Bronchial epithelial cell (primary cell): ENCODE measurements at regions not wholly inside any gene's neighbourhood (a gene's known extent, or its start where the extent isn't known, plus 50 kb on each side); places are given as distances from the start of the nearest gene placed in this dataset.
"Not testable (repeated sequence)": the region's sequence is repeated elsewhere in the genome, so short reads cannot be mapped to it uniquely, and the experiment has no call there.

Experiments
- DNase-seq: peaks from one replicate; pipeline ENCODE4 v3.0.0-alpha.2; 2010; ENCODE audit warnings: low read depth
- FAIRE-seq: peaks from 2 replicates; lab custom pipeline; 2011; peaks lifted over from hg19 to GRCh38; lab: Jason Lieb, UNC
- H3K27me3 ChIP-seq: 2 replicates; pipeline ENCODE4 v1.5.1; 2011; ENCODE audit warnings: low read length; ENCODE audit not compliant: control insufficient read depth, insufficient read depth
- H3K36me3 ChIP-seq: 2 replicates; pipeline ENCODE4 v1.5.1; 2011; ENCODE audit warnings: low read length; ENCODE audit not compliant: control insufficient read depth, insufficient read depth
- H3K4me3 ChIP-seq: 2 replicates; pipeline ENCODE4 v1.5.1; 2011; ENCODE audit warnings: mild to moderate bottlenecking, low read depth, low read length, control low read depth
- TF ChIP-seq, protein P1 (sequence below): IDR thresholded peaks from 2 replicates; pipeline ENCODE4 v1.5.1; 2011; ENCODE audit warnings: mild to moderate bottlenecking, moderate library complexity, low read length, control low read depth, inconsistent platforms; ENCODE audit not compliant: insufficient read depth, severe bottlenecking

DNA sequence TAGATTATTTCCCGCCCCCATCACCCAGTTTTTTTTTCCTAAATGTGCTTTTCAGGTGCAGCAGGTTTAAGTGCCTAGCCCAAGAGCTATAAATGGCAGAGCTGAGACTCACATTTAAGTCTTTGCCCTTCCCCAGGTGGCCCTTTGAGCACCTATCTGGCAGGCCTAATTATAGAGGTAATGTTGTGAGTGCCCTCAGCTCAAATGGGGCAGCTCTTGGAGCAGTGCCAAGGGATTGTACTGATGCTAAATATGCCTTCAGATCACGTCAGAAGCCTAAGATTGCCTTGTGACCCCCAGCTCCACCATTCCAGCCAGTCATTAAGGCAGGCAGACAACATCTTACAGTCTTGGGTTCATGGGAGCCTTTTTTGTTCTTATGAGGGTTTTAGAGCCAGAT is 159.5 kb downstream of the RPLP1 start:
- TF ChIP-seq, protein P1, sequence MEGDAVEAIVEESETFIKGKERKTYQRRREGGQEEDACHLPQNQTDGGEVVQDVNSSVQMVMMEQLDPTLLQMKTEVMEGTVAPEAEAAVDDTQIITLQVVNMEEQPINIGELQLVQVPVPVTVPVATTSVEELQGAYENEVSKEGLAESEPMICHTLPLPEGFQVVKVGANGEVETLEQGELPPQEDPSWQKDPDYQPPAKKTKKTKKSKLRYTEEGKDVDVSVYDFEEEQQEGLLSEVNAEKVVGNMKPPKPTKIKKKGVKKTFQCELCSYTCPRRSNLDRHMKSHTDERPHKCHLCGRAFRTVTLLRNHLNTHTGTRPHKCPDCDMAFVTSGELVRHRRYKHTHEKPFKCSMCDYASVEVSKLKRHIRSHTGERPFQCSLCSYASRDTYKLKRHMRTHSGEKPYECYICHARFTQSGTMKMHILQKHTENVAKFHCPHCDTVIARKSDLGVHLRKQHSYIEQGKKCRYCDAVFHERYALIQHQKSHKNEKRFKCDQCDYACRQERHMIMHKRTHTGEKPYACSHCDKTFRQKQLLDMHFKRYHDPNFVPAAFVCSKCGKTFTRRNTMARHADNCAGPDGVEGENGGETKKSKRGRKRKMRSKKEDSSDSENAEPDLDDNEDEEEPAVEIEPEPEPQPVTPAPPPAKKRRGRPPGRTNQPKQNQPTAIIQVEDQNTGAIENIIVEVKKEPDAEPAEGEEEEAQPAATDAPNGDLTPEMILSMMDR: no peak
- DNase-seq (no peak), FAIRE-seq (no peak)
- Histone ChIP-seq H3K4me3 (no peak overlapping the region), H3K36me3 (no peaks in the 10 kb centered on the region), H3K27me3 (peaks cover 26% of the 10 kb centered on the region)

DNA sequence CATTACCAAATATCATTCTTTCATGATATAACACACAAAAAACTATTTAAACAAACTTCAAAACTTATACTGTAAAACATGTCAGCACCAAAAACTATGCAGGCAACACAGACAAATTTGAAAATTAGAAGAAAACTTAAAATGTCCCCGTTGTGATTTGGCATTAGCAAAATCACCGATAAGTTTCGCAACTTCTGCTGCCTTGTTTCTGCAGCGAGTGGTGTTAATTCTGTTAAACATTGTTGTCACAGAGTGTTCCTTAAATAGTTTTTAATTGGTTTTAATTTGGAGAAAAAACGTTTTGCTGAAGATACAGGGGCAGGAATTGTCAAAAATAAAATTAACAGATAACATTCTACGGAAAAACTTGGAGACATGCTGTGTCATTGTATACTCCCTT is 160.6 kb downstream of the RPLP1 start:
- FAIRE-seq (no peak), DNase-seq (no peak)

DNA sequence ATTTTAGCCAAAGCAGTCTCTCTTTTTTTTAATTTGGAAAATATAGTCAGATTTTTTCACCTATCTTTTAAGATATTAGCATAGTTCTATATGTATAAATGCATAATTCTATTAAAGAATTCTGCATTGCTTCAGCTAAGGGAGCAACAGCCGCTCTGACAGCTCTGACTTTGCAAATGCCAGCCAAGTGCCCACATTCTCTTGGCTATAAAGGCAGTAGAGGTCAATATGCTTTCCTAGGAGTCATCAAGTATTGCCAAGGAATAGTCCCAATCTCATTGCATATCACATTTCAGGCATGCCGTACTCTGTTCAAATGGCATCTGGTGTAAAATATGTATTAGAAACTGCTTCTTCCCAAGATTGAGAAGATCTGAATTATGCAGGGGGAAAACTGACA is 161.4 kb downstream of the RPLP1 start:
- H3K36me3 ChIP-seq: no peaks in the 10 kb centered on the region
- no peak for FAIRE-seq
- H3K4me3 ChIP-seq: no peak overlapping the region
- H3K27me3 ChIP-seq: peaks cover 21% of the 10 kb centered on the region
- TF ChIP-seq, protein P1: no peak
- no peak for DNase-seq

More for the DNA sequence above, 160.6 kb downstream of the RPLP1 start:
- TF ChIP-seq, protein P1: no peak
- no peak overlapping the region for H3K4me3 ChIP-seq
- no peaks in the 10 kb centered on the region for H3K36me3 ChIP-seq
- peaks cover 23% of the 10 kb centered on the region for H3K27me3 ChIP-seq

DNA sequence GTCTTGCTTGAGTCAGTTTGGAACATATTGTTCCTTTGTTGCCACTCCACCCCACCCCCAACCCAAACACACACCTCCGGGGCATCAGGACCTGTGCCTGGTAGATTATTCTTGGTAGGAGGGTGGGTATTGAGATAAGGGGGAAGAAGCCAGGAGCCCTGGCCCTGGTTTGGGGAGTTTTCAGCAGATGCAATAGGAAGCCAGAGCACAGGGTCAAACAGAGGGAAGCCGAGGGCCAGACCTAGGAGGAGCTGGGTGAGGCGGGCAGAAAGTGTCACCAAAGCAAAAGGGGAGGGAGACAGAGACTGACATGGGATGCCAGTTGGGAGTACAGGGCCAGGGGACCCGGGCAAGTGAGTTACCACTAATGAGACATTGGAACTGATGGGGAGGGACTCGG is 163.1 kb downstream of the RPLP1 start:
- TF ChIP-seq, protein P1: no peak
- no peaks in the 10 kb centered on the region for H3K36me3 ChIP-seq
- H3K4me3 ChIP-seq: no peak overlapping the region
- peaks cover 19% of the 10 kb centered on the region for H3K27me3 ChIP-seq
- no peak for DNase-seq
- FAIRE-seq: no peak

GRCh38 chr15:69616558-69616957 is 163.9 kb downstream of the RPLP1 start:
- TF ChIP-seq, protein P1: no peak
- no peak overlapping the region for H3K4me3 ChIP-seq
- FAIRE-seq: no peak
- H3K36me3 ChIP-seq: no peaks in the 10 kb centered on the region
- H3K27me3 ChIP-seq: peaks cover 18% of the 10 kb centered on the region
- no peak for DNase-seq

GRCh38 chr15:69617144-69617543 is 164.5 kb downstream of the RPLP1 start:
- not testable (repeated sequence) for DNase-seq, FAIRE-seq, H3K36me3 ChIP-seq, H3K4me3 ChIP-seq
- H3K27me3 ChIP-seq: peaks cover 15% of the 10 kb centered on the region
